Upper lobe of left lung (tissue), 6 donors: ENCODE measurements at regions not wholly inside any gene's neighbourhood (a gene's known extent, or its start where the extent isn't known, plus 50 kb on each side); places are given as distances from the start of the nearest gene placed in this dataset.
A peak's percentile ranks its signal among the peaks of the same experiment; 100 is the strongest.

Source experiments
- ATAC-seq, 2 donors: fragments of 200-7000 bp; cut with Tn5 transposase; one replicate each; pipeline ENCODE4 v1.9.1; 2022; ENCODE audit warnings: mild to moderate bottlenecking in 2 of 2, moderate library complexity in 2 of 2; ENCODE audit not compliant: low FRiP score in 2 of 2
- DNase-seq, 2 donors: peaks; one replicate each; pipeline ENCODE4 v3.0.0-alpha.2; 2019 to 2020
- H3K27ac ChIP-seq, 4 donors: fragments of 200-600 bp; sonication (generic); one replicate each; pipeline ENCODE4 v1.5.1; 2016 to 2019
- H3K27me3 ChIP-seq, 4 donors: fragments of 200-600 bp; sonication (generic); one replicate each; pipeline ENCODE4 v1.5.1; 2017 to 2019
- H3K36me3 ChIP-seq, 4 donors: fragments of 200-600 bp; sonication (generic); one replicate each; pipeline ENCODE4 v1.5.1; 2016 to 2019
- H3K4me1 ChIP-seq, 4 donors: fragments of 200-600 bp; sonication (generic); one replicate each; pipeline ENCODE4 v1.5.1; 2018 to 2019
- H3K4me3 ChIP-seq, 4 donors: fragments of 200-600 bp; sonication (generic); one replicate each; pipeline ENCODE4 v1.5.1; 2017 to 2019; ENCODE audit warnings: mild to moderate bottlenecking in 2 of 4, moderate library complexity in 1 of 4
- H3K9me3 ChIP-seq, 4 donors: fragments of 200-600 bp; sonication (generic); one replicate each; pipeline ENCODE4 v1.5.1; 2018 to 2019
- CTCF ChIP-seq, 6 experiments: fragments of 450-650 bp in 4 of 6; fragments of 200-600 bp in 2 of 6; sonication (generic) in 2 of 6; IDR thresholded peaks; one replicate each; pipeline ENCODE4 v1.5.1; 2016 to 2019; ENCODE audit warnings: antibody characterized with exemption in 6 of 6
- EP300 ChIP-seq, 4 donors: sonication (generic); formaldehyde crosslinking; IDR thresholded peaks; one replicate each; pipeline ENCODE4 v1.5.1; 2017; ENCODE audit warnings: antibody characterized with exemption in 4 of 4, control low read depth in 2 of 4
- POLR2A ChIP-seq, 4 donors: fragments of 450-650 bp; IDR thresholded peaks; one replicate each; pipeline ENCODE4 v1.5.1; 2016 to 2017; ENCODE audit warnings: antibody characterized with exemption in 4 of 4, mild to moderate bottlenecking in 2 of 4
- POLR2AphosphoS5 ChIP-seq, 2 donors: sonication (generic); formaldehyde crosslinking; IDR thresholded peaks; one replicate each; pipeline ENCODE4 v1.5.1; 2017; ENCODE audit warnings: antibody characterized with exemption in 2 of 2
- WGBS, 2 donors: methylation state at CpG; one replicate each; pipeline ENCODE4 v1.1.5; 2017 to 2018; 5-methylcytosine and 5-hydroxymethylcytosine counted together
- donor health status: DM: no; HTN: no; CAD: no; lungs with moderate emphysema.
- donor health status: DM: no; HTN: yes; CAD: no; lungs with severe emphysema.

GRCh38 chr22:27310966-27311697 lies 490.4 kb downstream of the MN1 start:
- no peak for TF ChIP-seq EP300 (IDR thresholded peaks at IDR 0.05)
- no peak for TF ChIP-seq CTCF (IDR thresholded peaks at IDR 0.05)
- TF ChIP-seq POLR2AphosphoS5 (IDR thresholded peaks at IDR 0.05), result no peak
- no peak for TF ChIP-seq POLR2A (IDR thresholded peaks at IDR 0.05)
- Histone ChIP-seq H3K36me3 (no peaks in the 10 kb centered on the region), H3K4me3 (no peak overlapping the region), H3K9me3 (peaks cover 0 to 4% (median 1%) of the 10 kb centered on the region in 4 donors), H3K27me3 (no peaks in the 10 kb centered on the region), H3K4me1 (no peaks in the 10 kb centered on the region), H3K27ac (no peak overlapping the region)
- 73 to 87% methylated on average over 29 to 30 of the region's 30 CpGs for WGBS, 2 donors
- no peak for ATAC-seq
- DNase-seq, result peak in 1 of 2 donors; percentile 36

- Histone ChIP-seq H3K9me3 (peaks cover 0 to 4% (median 1%) of the 10 kb centered on the region in 4 donors), H3K4me1 (no peaks in the 10 kb centered on the region), H3K27me3 (no peaks in the 10 kb centered on the region), H3K36me3 (no peaks in the 10 kb centered on the region), H3K27ac (no peak overlapping the region), H3K4me3 (no peak overlapping the region)
- WGBS, 2 donors, result 31 to 39% methylated on average over 15 to 16 of the region's 16 CpGs
- ATAC-seq (no peak), DNase-seq (peak in 1 of 2 donors; percentile 19)
- no peak for TF ChIP-seq POLR2A (IDR thresholded peaks at IDR 0.05)
- no peak for TF ChIP-seq POLR2AphosphoS5 (IDR thresholded peaks at IDR 0.05)
- TF ChIP-seq EP300 (IDR thresholded peaks at IDR 0.05), result no peak
- TF ChIP-seq CTCF (IDR thresholded peaks at IDR 0.05), result no peak
These were observed 489.6 kb downstream of the MN1 start for GRCh38 chr22:27311698-27312550.

- Histone ChIP-seq H3K27me3 (no peaks in the 10 kb centered on the region), H3K36me3 (no peaks in the 10 kb centered on the region), H3K4me1 (no peaks in the 10 kb centered on the region), H3K27ac (no peak overlapping the region), H3K4me3 (no peak overlapping the region), H3K9me3 (peaks cover 0 to 4% (median 1%) of the 10 kb centered on the region in 4 donors)
- WGBS, 2 donors, result 71 to 83% methylated on average over 8 of the region's 8 CpGs
- no peak for DNase-seq
- ATAC-seq, result no peak
- no peak for TF ChIP-seq POLR2AphosphoS5 (IDR thresholded peaks at IDR 0.05)
- TF ChIP-seq EP300 (IDR thresholded peaks at IDR 0.05), result no peak
- no peak for TF ChIP-seq CTCF (IDR thresholded peaks at IDR 0.05)
- TF ChIP-seq POLR2A (IDR thresholded peaks at IDR 0.05), result no peak
These were observed 489.0 kb downstream of the MN1 start for GRCh38 chr22:27312565-27312964.

- Histone ChIP-seq H3K27me3 (no peaks in the 10 kb centered on the region), H3K9me3 (peaks cover 0 to 4% (median 1%) of the 10 kb centered on the region in 4 donors), H3K27ac (no peak overlapping the region), H3K36me3 (no peaks in the 10 kb centered on the region), H3K4me3 (no peak overlapping the region), H3K4me1 (no peaks in the 10 kb centered on the region)
- ATAC-seq (no peak), DNase-seq (peak in 1 of 2 donors; percentile 23)
- WGBS, 2 donors, result 66 to 73% methylated on average over 13 of the region's 13 CpGs
- TF ChIP-seq EP300 (IDR thresholded peaks at IDR 0.05) (no peak), POLR2A (IDR thresholded peaks at IDR 0.05) (no peak), POLR2AphosphoS5 (IDR thresholded peaks at IDR 0.05) (no peak), CTCF (IDR thresholded peaks at IDR 0.05) (no peak)
These were observed 488.3 kb downstream of the MN1 start for GRCh38 chr22:27312966-27313855.
